OCI-LY3 (cell line): ENCODE measurements at regions not wholly inside any gene's neighbourhood (a gene's known extent, or its start where the extent isn't known, plus 50 kb on each side); places are given as distances from the start of the nearest gene placed in this dataset.

ENCODE experiments used
- EZH2phosphoT487 ChIP-seq: fragments of 200-600 bp; shearing (Covaris generic); IDR thresholded peaks from 2 replicates; pipeline ENCODE4 v1.6.1; 2018; ENCODE audit warnings: antibody characterized with exemption, mixed run types, low read depth
- TF ChIP-seq, protein P1 (sequence below): fragments of 200-600, 300-600 bp; sonication (generic); IDR thresholded peaks from 2 replicates; pipeline ENCODE4 v1.5.1; 2014; ENCODE audit warnings: antibody characterized with exemption, low read length, low read depth

DNA sequence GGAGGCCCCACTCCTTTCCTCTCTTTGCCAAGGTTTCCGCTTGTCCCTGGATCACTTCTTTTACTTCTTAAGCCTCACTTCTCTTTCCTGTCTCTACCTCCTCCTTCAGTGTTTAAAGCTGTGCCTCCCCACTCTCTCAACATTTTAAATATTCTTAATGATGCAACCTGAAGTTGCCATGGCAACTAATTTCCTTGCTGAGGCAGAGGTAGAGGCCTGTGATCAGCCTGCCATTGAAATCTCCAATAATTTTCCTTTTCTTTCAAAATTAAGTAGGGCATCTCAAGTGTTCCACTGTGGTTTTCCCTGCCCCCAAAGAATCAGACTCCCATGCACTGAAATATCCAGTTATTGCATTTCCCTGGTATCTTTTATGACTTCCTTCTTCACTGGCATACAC, 108.6 kb upstream of the VRK1 start:
- TF ChIP-seq, protein P1, sequence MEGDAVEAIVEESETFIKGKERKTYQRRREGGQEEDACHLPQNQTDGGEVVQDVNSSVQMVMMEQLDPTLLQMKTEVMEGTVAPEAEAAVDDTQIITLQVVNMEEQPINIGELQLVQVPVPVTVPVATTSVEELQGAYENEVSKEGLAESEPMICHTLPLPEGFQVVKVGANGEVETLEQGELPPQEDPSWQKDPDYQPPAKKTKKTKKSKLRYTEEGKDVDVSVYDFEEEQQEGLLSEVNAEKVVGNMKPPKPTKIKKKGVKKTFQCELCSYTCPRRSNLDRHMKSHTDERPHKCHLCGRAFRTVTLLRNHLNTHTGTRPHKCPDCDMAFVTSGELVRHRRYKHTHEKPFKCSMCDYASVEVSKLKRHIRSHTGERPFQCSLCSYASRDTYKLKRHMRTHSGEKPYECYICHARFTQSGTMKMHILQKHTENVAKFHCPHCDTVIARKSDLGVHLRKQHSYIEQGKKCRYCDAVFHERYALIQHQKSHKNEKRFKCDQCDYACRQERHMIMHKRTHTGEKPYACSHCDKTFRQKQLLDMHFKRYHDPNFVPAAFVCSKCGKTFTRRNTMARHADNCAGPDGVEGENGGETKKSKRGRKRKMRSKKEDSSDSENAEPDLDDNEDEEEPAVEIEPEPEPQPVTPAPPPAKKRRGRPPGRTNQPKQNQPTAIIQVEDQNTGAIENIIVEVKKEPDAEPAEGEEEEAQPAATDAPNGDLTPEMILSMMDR = no peak
- TF ChIP-seq EZH2phosphoT487 = no peak
